ENCODE measurements at regions not wholly inside any gene's neighbourhood (a gene's known extent, or its start where the extent isn't known, plus 50 kb on each side); places are given as distances from the start of the nearest gene placed in this dataset.

GRCh38 chr4:24143741-24144140 lies 253.9 kb upstream of the PPARGC1A start:
- TF ChIP-seq CTCF (IDR thresholded peaks at IDR 0.05; ENCODE audit: control extremely low read depth in 1 of 3, insufficient read depth in 1 of 3, low read depth in 1 of 3, low read length in 3 of 3) (peak in 1 of 3 experiments; percentile 31; a peak in 1 of 4 replicates), POLR2AphosphoS5 (IDR thresholded peaks at IDR 0.05; ENCODE audit: low read depth, low read length) (no peak), BRCA1 (IDR thresholded peaks at IDR 0.05; ENCODE audit: low read depth, low read length) (no peak), MAFK (IDR thresholded peaks at IDR 0.05; ENCODE audit: low read depth, low read length) (no peak), SIN3A (conservative IDR thresholded peaks at IDR 0.05 in 1 of 2, IDR thresholded peaks at IDR 0.05 in 1 of 2; ENCODE audit: low read depth in 1 of 2, low read length in 2 of 2) (no peak), YY1 (IDR thresholded peaks at IDR 0.05; ENCODE audit: low read depth, low read length) (no peak), RNF2 (IDR thresholded peaks at IDR 0.05; ENCODE audit: borderline replicate concordance, low read depth, low read length, missing control alignments, poor library complexity, severe bottlenecking) (no peak), POLR2A (IDR thresholded peaks at IDR 0.05; ENCODE audit: control extremely low read depth in 1 of 2, low read depth in 2 of 2, low read length in 2 of 2) (no peak), GABPA (IDR thresholded peaks at IDR 0.05; ENCODE audit: borderline replicate concordance, insufficient read depth, low read length) (no peak), EP300 (IDR thresholded peaks at IDR 0.05; ENCODE audit: borderline replicate concordance in 1 of 2, low read depth in 2 of 2, low read length in 2 of 2) (no peak), NRF1 (IDR thresholded peaks at IDR 0.05; ENCODE audit: low read depth, low read length) (no peak), MAX (IDR thresholded peaks at IDR 0.05) (0 out of 2 replicates have a peak, but pooled peaks have one; percentile 39), CEBPB (IDR thresholded peaks at IDR 0.05; ENCODE audit: low read depth, low read length) (no peak), EZH2 (IDR thresholded peaks at IDR 0.05; ENCODE audit: low read depth, low read length, severe bottlenecking) (no peak)
